ENCODE measurements at regions not wholly inside any gene's neighbourhood (a gene's known extent, or its start where the extent isn't known, plus 50 kb on each side); places are given as distances from the start of the nearest gene placed in this dataset.

DNA sequence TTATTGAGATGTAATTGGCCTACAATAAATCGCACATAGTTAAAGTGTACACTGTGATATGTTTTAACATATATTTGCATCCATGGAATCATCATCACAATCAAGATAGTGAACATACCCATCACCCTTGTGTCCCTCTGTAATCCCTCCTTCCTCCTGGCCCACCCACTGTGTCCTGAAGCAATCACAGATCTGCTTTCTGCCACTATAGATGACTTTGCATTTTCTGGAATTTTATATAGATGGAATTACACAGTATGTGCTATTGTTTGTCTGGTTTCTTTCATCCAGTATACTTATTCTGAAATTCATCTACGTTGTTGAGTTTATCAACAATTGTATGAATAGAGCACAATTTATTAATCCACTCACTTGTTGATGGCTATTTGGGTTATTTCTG, 181.3 kb downstream of the SNX10 start:
- TF ChIP-seq, protein P1, sequence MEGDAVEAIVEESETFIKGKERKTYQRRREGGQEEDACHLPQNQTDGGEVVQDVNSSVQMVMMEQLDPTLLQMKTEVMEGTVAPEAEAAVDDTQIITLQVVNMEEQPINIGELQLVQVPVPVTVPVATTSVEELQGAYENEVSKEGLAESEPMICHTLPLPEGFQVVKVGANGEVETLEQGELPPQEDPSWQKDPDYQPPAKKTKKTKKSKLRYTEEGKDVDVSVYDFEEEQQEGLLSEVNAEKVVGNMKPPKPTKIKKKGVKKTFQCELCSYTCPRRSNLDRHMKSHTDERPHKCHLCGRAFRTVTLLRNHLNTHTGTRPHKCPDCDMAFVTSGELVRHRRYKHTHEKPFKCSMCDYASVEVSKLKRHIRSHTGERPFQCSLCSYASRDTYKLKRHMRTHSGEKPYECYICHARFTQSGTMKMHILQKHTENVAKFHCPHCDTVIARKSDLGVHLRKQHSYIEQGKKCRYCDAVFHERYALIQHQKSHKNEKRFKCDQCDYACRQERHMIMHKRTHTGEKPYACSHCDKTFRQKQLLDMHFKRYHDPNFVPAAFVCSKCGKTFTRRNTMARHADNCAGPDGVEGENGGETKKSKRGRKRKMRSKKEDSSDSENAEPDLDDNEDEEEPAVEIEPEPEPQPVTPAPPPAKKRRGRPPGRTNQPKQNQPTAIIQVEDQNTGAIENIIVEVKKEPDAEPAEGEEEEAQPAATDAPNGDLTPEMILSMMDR (IDR thresholded peaks at IDR 0.05; ENCODE audit: unreplicated experiment) = no peak
- no peak for DNase-seq (ENCODE audit: low spot score, unreplicated experiment)
- Mint-ChIP-seq H3K36me3 (ENCODE audit: insufficient read depth) (no peaks in the 10 kb centered on the region), H3K4me3 (ENCODE audit: low read depth) (no peak overlapping the region), H3K27ac (no peak overlapping the region), H3K9me3 (ENCODE audit: low read depth) (no peaks in the 10 kb centered on the region), H3K4me1 (ENCODE audit: low read depth) (no peaks in the 10 kb centered on the region), H3K27me3 (peaks cover 7% of the 10 kb centered on the region)

DNA sequence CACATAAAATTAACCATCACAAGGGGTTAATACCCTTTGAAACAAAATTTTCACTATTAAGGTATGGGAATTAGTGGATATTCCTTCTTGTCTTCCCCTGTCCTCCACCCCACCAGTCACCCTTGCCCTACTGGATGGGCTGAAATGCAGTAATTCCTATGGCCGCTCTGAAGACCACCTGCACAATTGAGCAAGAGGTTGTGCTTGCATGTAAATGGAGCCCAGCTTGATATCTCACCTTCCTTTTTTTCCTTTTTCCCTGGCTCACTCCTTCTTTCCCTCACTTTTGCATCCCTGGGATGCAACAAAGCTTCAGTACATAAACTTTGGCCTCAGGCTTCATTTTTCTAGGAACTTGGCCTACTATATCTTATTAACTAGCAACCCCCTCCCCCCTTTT, 184.6 kb downstream of the SNX10 start:
- Mint-ChIP-seq H3K4me3 (ENCODE audit: low read depth) (no peak overlapping the region), H3K27me3 (peaks cover 3% of the 10 kb centered on the region), H3K36me3 (ENCODE audit: insufficient read depth) (no peaks in the 10 kb centered on the region), H3K9me3 (ENCODE audit: low read depth) (no peaks in the 10 kb centered on the region), H3K4me1 (ENCODE audit: low read depth) (no peaks in the 10 kb centered on the region), H3K27ac (no peak overlapping the region)
- no peak for DNase-seq (ENCODE audit: low spot score, unreplicated experiment)
- TF ChIP-seq, protein P1 (IDR thresholded peaks at IDR 0.05; ENCODE audit: unreplicated experiment) = no peak

- no peaks in the 10 kb centered on the region for H3K4me1 Mint-ChIP-seq (ENCODE audit: low read depth)
- H3K27ac Mint-ChIP-seq = no peak overlapping the region
- H3K4me3 Mint-ChIP-seq (ENCODE audit: low read depth) = no peak overlapping the region
- peaks cover 3% of the 10 kb centered on the region for H3K27me3 Mint-ChIP-seq
- no peak for DNase-seq (ENCODE audit: low spot score, unreplicated experiment)
- no peaks in the 10 kb centered on the region for H3K36me3 Mint-ChIP-seq (ENCODE audit: insufficient read depth)
- TF ChIP-seq, protein P1 (IDR thresholded peaks at IDR 0.05; ENCODE audit: unreplicated experiment) = no peak
- H3K9me3 Mint-ChIP-seq (ENCODE audit: low read depth) = no peaks in the 10 kb centered on the region
These were observed 185.8 kb downstream of the SNX10 start for GRCh38 chr7:26477381-26477990.

GRCh38 chr7:26478550-26478949, 186.9 kb downstream of the SNX10 start:
- Mint-ChIP-seq H3K27ac (no peak overlapping the region), H3K4me1 (ENCODE audit: low read depth) (no peaks in the 10 kb centered on the region), H3K27me3 (peaks cover 6% of the 10 kb centered on the region), H3K9me3 (ENCODE audit: low read depth) (no peaks in the 10 kb centered on the region), H3K4me3 (ENCODE audit: low read depth) (no peak overlapping the region), H3K36me3 (ENCODE audit: insufficient read depth) (no peaks in the 10 kb centered on the region)
- DNase-seq (ENCODE audit: low spot score, unreplicated experiment) = no peak
- TF ChIP-seq, protein P1 (IDR thresholded peaks at IDR 0.05; ENCODE audit: unreplicated experiment) = no peak

- Mint-ChIP-seq H3K4me3 (ENCODE audit: low read depth) (no peak overlapping the region), H3K36me3 (ENCODE audit: insufficient read depth) (no peaks in the 10 kb centered on the region)
- DNase-seq (ENCODE audit: low spot score, unreplicated experiment) = no peak
These were observed 187.9 kb downstream of the SNX10 start for GRCh38 chr7:26479581-26479980.

More at GRCh38 chr7:26479581-26479980, 187.9 kb downstream of the SNX10 start:
- no peaks in the 10 kb centered on the region for H3K4me1 Mint-ChIP-seq (ENCODE audit: low read depth)
- H3K27ac Mint-ChIP-seq = no peak overlapping the region
- TF ChIP-seq, protein P1 (IDR thresholded peaks at IDR 0.05; ENCODE audit: unreplicated experiment) = no peak
- no peaks in the 10 kb centered on the region for H3K9me3 Mint-ChIP-seq (ENCODE audit: low read depth)
- peaks cover 6% of the 10 kb centered on the region for H3K27me3 Mint-ChIP-seq

All from progenitor cell of endocrine pancreas (in vitro differentiated cells).